Tibial nerve (tissue), 4 donors: ENCODE measurements at regions not wholly inside any gene's neighbourhood (a gene's known extent, or its start where the extent isn't known, plus 50 kb on each side); places are given as distances from the start of the nearest gene placed in this dataset.

Source experiments
- EP300 ChIP-seq, 2 donors: sonication (generic); formaldehyde crosslinking; IDR thresholded peaks; one replicate each; pipeline ENCODE4 v1.6.1; 2017; ENCODE audit warnings: antibody characterized with exemption in 2 of 2, mild to moderate bottlenecking in 1 of 2
- POLR2A ChIP-seq, 2 donors: fragments of 450-650 bp; IDR thresholded peaks; one replicate each; pipeline ENCODE4 v1.6.1; 2017; ENCODE audit warnings: antibody characterized with exemption in 2 of 2, mild to moderate bottlenecking in 2 of 2, moderate library complexity in 2 of 2
- TF ChIP-seq, protein P1 (sequence below), 5 experiments: fragments of 200-600 bp in 3 of 5; fragments of 450-650 bp in 2 of 5; sonication (generic) in 3 of 5; IDR thresholded peaks; one replicate each; pipeline ENCODE4 v1.5.1; 2016 to 2019; ENCODE audit warnings: antibody characterized with exemption in 5 of 5, mild to moderate bottlenecking in 3 of 5, moderate library complexity in 2 of 5

DNA sequence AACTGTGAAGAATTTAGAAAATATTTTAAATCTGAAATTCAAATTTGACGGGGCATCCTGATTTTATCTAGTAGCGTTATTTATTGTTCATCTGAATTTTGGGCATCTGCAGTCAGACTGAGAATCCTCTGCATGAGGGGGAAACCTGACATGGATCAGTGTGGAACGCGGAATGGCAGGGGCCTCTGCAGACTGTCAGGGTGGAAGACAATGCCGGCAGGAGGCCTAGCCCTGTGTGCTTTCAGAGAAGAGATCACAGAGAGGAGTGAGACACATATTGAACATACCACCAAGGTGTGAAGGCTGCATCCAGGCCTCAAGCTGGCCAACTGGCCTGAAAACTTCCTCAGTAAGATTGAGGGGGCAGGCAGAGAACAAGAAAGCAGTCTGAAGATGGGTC lies 921.1 kb upstream of the GHITM start:
- TF ChIP-seq EP300 (IDR thresholded peaks at IDR 0.05): no peak
- TF ChIP-seq, protein P1, sequence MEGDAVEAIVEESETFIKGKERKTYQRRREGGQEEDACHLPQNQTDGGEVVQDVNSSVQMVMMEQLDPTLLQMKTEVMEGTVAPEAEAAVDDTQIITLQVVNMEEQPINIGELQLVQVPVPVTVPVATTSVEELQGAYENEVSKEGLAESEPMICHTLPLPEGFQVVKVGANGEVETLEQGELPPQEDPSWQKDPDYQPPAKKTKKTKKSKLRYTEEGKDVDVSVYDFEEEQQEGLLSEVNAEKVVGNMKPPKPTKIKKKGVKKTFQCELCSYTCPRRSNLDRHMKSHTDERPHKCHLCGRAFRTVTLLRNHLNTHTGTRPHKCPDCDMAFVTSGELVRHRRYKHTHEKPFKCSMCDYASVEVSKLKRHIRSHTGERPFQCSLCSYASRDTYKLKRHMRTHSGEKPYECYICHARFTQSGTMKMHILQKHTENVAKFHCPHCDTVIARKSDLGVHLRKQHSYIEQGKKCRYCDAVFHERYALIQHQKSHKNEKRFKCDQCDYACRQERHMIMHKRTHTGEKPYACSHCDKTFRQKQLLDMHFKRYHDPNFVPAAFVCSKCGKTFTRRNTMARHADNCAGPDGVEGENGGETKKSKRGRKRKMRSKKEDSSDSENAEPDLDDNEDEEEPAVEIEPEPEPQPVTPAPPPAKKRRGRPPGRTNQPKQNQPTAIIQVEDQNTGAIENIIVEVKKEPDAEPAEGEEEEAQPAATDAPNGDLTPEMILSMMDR (IDR thresholded peaks at IDR 0.05): no peak
- TF ChIP-seq POLR2A (IDR thresholded peaks at IDR 0.05): no peak
